DMS53 treated with DMSO at 0.1 percent for 48 hours (cell line): ENCODE measurements at regions not wholly inside any gene's neighbourhood (a gene's known extent, or its start where the extent isn't known, plus 50 kb on each side); places are given as distances from the start of the nearest gene placed in this dataset.

Experiments used
- DNase-seq: peaks from one replicate; lab custom pipeline; 2025; ENCODE audit not compliant: unreplicated experiment; lab: John Stamatoyannopoulos, UW

- no peak for DNase-seq
Observed at GRCh38 chr16:11439790-11440656, 94.8 kb downstream of the RMI2 start.

GRCh38 chr16:11440657-11441012 is 95.4 kb downstream of the RMI2 start:
- DNase-seq = no peak

- no peak for DNase-seq
Observed at GRCh38 chr16:11445486-11445885, 100.2 kb downstream of the RMI2 start.

GRCh38 chr16:11446566-11447119 is 101.4 kb downstream of the RMI2 start:
- no peak for DNase-seq

GRCh38 chr16:11447272-11447671 is 102.0 kb downstream of the RMI2 start:
- DNase-seq = no peak

- DNase-seq = no peak
Observed at GRCh38 chr16:11447836-11448235, 102.6 kb downstream of the RMI2 start.

- no peak for DNase-seq
Observed at GRCh38 chr16:11448796-11449416, 103.6 kb downstream of the RMI2 start.

GRCh38 chr16:11449716-11450115 is 104.5 kb downstream of the RMI2 start:
- no peak for DNase-seq

GRCh38 chr16:11450136-11450535 is 104.9 kb downstream of the RMI2 start:
- DNase-seq = no peak

- DNase-seq = no peak
Observed at GRCh38 chr16:11452298-11452697, 107.0 kb downstream of the RMI2 start.

GRCh38 chr16:11452746-11453389 is 107.6 kb downstream of the RMI2 start:
- DNase-seq = no peak

GRCh38 chr16:11456741-11457140 is 111.5 kb downstream of the RMI2 start:
- DNase-seq = no peak

GRCh38 chr16:11459722-11460121 is 114.5 kb downstream of the RMI2 start:
- DNase-seq = no peak

GRCh38 chr16:11460820-11461594 is 115.7 kb downstream of the RMI2 start:
- no peak for DNase-seq

- no peak for DNase-seq
Observed at GRCh38 chr16:11461595-11461990, 116.3 kb downstream of the RMI2 start.

- no peak for DNase-seq
Observed at GRCh38 chr16:11462036-11462435, 116.8 kb downstream of the RMI2 start.

GRCh38 chr16:11462861-11463260 is 117.6 kb downstream of the RMI2 start:
- DNase-seq = no peak

- DNase-seq = no peak
Observed at GRCh38 chr16:11464241-11464640, 119.0 kb downstream of the RMI2 start.

GRCh38 chr16:11465675-11466074 is 120.4 kb downstream of the RMI2 start:
- DNase-seq = no peak

GRCh38 chr16:11470676-11471415 is 115.9 kb downstream of the LITAF start:
- no peak for DNase-seq
